Activated CD4-positive, alpha-beta T cell treated with anti-CD3 and anti-CD28 coated beads for 36 hours (primary cell): ENCODE measurements at regions not wholly inside any gene's neighbourhood (a gene's known extent, or its start where the extent isn't known, plus 50 kb on each side); places are given as distances from the start of the nearest gene placed in this dataset.

ENCODE experiments used
- ATAC-seq: fragments of 200-7000 bp; cut with Tn5 transposase; one replicate; pipeline ENCODE4 v1.10.0; 2021; ENCODE audit warnings: mild to moderate bottlenecking, moderate library complexity
- CTCF ChIA-PET: fragments of 350-600 bp; sonication (Branson Sonifier 250); formaldehyde crosslinking; loops from one replicate; lab custom pipeline; 2021; ENCODE audit warnings: antibody characterized with exemption; lab: Charles Lee
- POLR2A ChIA-PET: fragments of 350-600 bp; sonication (Branson Sonifier 250); formaldehyde crosslinking; loops from one replicate; lab custom pipeline; 2021; ENCODE audit warnings: antibody characterized with exemption, inconsistent platforms; lab: Charles Lee
- DNase-seq: peaks from one replicate; pipeline ENCODE4 v3.0.0-alpha.2; 2020
- H3K27ac Mint-ChIP-seq: one replicate; pipeline ENCODE4 v1.8.0; 2021; ENCODE audit warnings: mixed read lengths
- H3K27me3 Mint-ChIP-seq: one replicate; pipeline ENCODE4 v1.8.0; 2021; ENCODE audit warnings: mixed read lengths
- H3K36me3 Mint-ChIP-seq: one replicate; pipeline ENCODE4 v1.8.0; 2021; ENCODE audit warnings: low read depth, mixed read lengths
- H3K4me1 Mint-ChIP-seq: one replicate; pipeline ENCODE4 v1.8.0; 2021; ENCODE audit warnings: mixed read lengths
- H3K4me3 Mint-ChIP-seq: one replicate; pipeline ENCODE4 v1.8.0; 2021; ENCODE audit warnings: mild to moderate bottlenecking, moderate library complexity, mixed read lengths
- H3K9me3 Mint-ChIP-seq: one replicate; pipeline ENCODE4 v1.8.0; 2021; ENCODE audit warnings: low read depth, mixed read lengths
- intact Hi-C, 2 experiments: fragments of 100-400 bp; cut with DNase I in 1 of 2; cut with micrococcal nuclease in 1 of 2; formaldehyde crosslinking; loops; one replicate each; pipeline versions ENCODE4 v1.14.2 to v1.15.1; 2022 to 2024; cut with DNase I, micrococcal nuclease

- H3K27ac Mint-ChIP-seq, result no peak overlapping the region
- DNase-seq (no peak), ATAC-seq (no peak)
- no peaks in the 10 kb centered on the region for H3K4me1 Mint-ChIP-seq
- ChIA-PET CTCF (interaction anchor here (1.0 to 1.1 kb wide), 2 partner anchors 8 to 232 kb away, joined by 3 to 4 read pairs; no protein-coding TSS in a partner anchor), POLR2A (no interaction called here)
- no peaks in the 10 kb centered on the region for H3K36me3 Mint-ChIP-seq
- H3K4me3 Mint-ChIP-seq, result no peak overlapping the region
- intact Hi-C loops, result no loop called here
- H3K9me3 Mint-ChIP-seq, result no peaks in the 10 kb centered on the region
- peaks cover 35% of the 10 kb centered on the region for H3K27me3 Mint-ChIP-seq
These were observed 101.9 kb upstream of the CREB5 start for GRCh38 chr7:28310460-28310848.

GRCh38 chr7:28311670-28312069, 100.6 kb upstream of the CREB5 start:
- Mint-ChIP-seq H3K4me1 (peaks cover under 1% of the 10 kb centered on the region), H3K36me3 (no peaks in the 10 kb centered on the region), H3K27ac (no peak overlapping the region), H3K27me3 (peaks cover 40% of the 10 kb centered on the region), H3K9me3 (no peaks in the 10 kb centered on the region), H3K4me3 (no peak overlapping the region)
- ChIA-PET CTCF (interaction anchor here (0.8 kb wide), 1 partner anchor 103 kb away, joined by 3 read pairs; no protein-coding TSS in a partner anchor), POLR2A (no interaction called here)
- ATAC-seq, result no peak
- no peak for DNase-seq
- intact Hi-C loops, result no loop called here

- no peak for DNase-seq
- Mint-ChIP-seq H3K27ac (no peak overlapping the region), H3K27me3 (peaks cover 38% of the 10 kb centered on the region), H3K4me1 (peaks cover 4% of the 10 kb centered on the region), H3K9me3 (no peaks in the 10 kb centered on the region), H3K4me3 (no peak overlapping the region), H3K36me3 (no peaks in the 10 kb centered on the region)
- CTCF ChIA-PET, result interaction anchor here (0.5 to 1.9 kb wide), 3 partner anchors 16 to 24 kb away, joined by 3 to 5 read pairs (median 3); no protein-coding TSS in a partner anchor
- ATAC-seq, result no peak
- POLR2A ChIA-PET, result no interaction called here
- intact Hi-C loops, result no loop called here
These were observed 99.4 kb upstream of the CREB5 start for GRCh38 chr7:28312948-28313347.

- Mint-ChIP-seq H3K4me3 (no peak overlapping the region), H3K27me3 (peaks cover 36% of the 10 kb centered on the region), H3K4me1 (peaks cover 4% of the 10 kb centered on the region), H3K27ac (no peak overlapping the region), H3K36me3 (no peaks in the 10 kb centered on the region), H3K9me3 (no peaks in the 10 kb centered on the region)
- intact Hi-C loops, result no loop called here
- no peak for ATAC-seq
- ChIA-PET CTCF (interaction anchor here (1.3 kb wide), 1 partner anchor 13 kb away, joined by 4 read pairs; no protein-coding TSS in a partner anchor), POLR2A (no interaction called here)
- DNase-seq, result no peak
These were observed 97.5 kb upstream of the CREB5 start for GRCh38 chr7:28314841-28315240.

- Mint-ChIP-seq H3K27me3 (peaks cover 36% of the 10 kb centered on the region), H3K9me3 (no peaks in the 10 kb centered on the region), H3K4me1 (peaks cover 4% of the 10 kb centered on the region)
These were observed 96.5 kb upstream of the CREB5 start for GRCh38 chr7:28315565-28316410.

GRCh38 chr7:28316489-28316888, 95.8 kb upstream of the CREB5 start:
- ChIA-PET CTCF (interaction anchor here (0.6 to 1.2 kb wide), 3 partner anchors 129 to 488 kb away, joined by 3 read pairs; no protein-coding TSS in a partner anchor), POLR2A (interaction anchor here (0.7 kb wide), 1 partner anchor 11 kb away, joined by 4 read pairs; no protein-coding TSS in a partner anchor)
- intact Hi-C loops, result no loop called here
- Mint-ChIP-seq H3K4me3 (no peak overlapping the region), H3K36me3 (no peaks in the 10 kb centered on the region), H3K4me1 (peaks cover 4% of the 10 kb centered on the region), H3K9me3 (no peaks in the 10 kb centered on the region), H3K27ac (no peak overlapping the region), H3K27me3 (peaks cover 34% of the 10 kb centered on the region)
- peak; percentile 86 for ATAC-seq
- DNase-seq, result no peak

More at GRCh38 chr7:28315565-28316410, 96.5 kb upstream of the CREB5 start:
- Mint-ChIP-seq H3K36me3 (no peaks in the 10 kb centered on the region), H3K4me3 (no peak overlapping the region), H3K27ac (no peak overlapping the region)
- CTCF ChIA-PET, result interaction anchor here (0.7 to 1.2 kb wide), 2 partner anchors 128 to 254 kb away, joined by 3 read pairs; no protein-coding TSS in a partner anchor
- POLR2A ChIA-PET, result interaction anchor here (0.7 kb wide), 1 partner anchor 11 kb away, joined by 4 read pairs; no protein-coding TSS in a partner anchor
- DNase-seq (no peak), ATAC-seq (no peak)
- intact Hi-C loops, result no loop called here

GRCh38 chr7:28318101-28318762, 94.1 kb upstream of the CREB5 start:
- Mint-ChIP-seq H3K27ac (no peak overlapping the region), H3K4me3 (no peak overlapping the region), H3K9me3 (no peaks in the 10 kb centered on the region), H3K4me1 (peaks cover 4% of the 10 kb centered on the region), H3K27me3 (peaks cover 22% of the 10 kb centered on the region), H3K36me3 (no peaks in the 10 kb centered on the region)
- DNase-seq (no peak), ATAC-seq (peak; percentile 51)
- ChIA-PET POLR2A (no interaction called here), CTCF (interaction anchor here (1.2 kb wide), 1 partner anchor 8 kb away, joined by 3 read pairs; no protein-coding TSS in a partner anchor)
- intact Hi-C loops, result no loop called here

- Mint-ChIP-seq H3K27me3 (peaks cover 5% of the 10 kb centered on the region), H3K4me3 (no peak overlapping the region), H3K9me3 (no peaks in the 10 kb centered on the region), H3K4me1 (peaks cover 13% of the 10 kb centered on the region), H3K27ac (no peak overlapping the region), H3K36me3 (no peaks in the 10 kb centered on the region)
- intact Hi-C loops, result no loop called here
- ChIA-PET POLR2A (no interaction called here), CTCF (interaction anchor here (0.6 to 1.1 kb wide), 2 partner anchors 191 to 292 kb away, joined by 3 read pairs; no protein-coding TSS in a partner anchor)
- DNase-seq (no peak), ATAC-seq (no peak)
These were observed 88.5 kb upstream of the CREB5 start for GRCh38 chr7:28323833-28324232.

GRCh38 chr7:28328146-28328545, 84.2 kb upstream of the CREB5 start:
- Mint-ChIP-seq H3K27ac (no peak overlapping the region), H3K27me3 (peaks cover 4% of the 10 kb centered on the region), H3K9me3 (no peaks in the 10 kb centered on the region), H3K4me1 (peaks cover 36% of the 10 kb centered on the region), H3K36me3 (no peaks in the 10 kb centered on the region), H3K4me3 (no peak overlapping the region)
- POLR2A ChIA-PET, result no interaction called here
- intact Hi-C loops, result loop anchor here in 1 of 2 experiments (2.0 kb wide), 1 partner anchor 35 kb away; no protein-coding TSS in a partner anchor
- no peak for DNase-seq
- CTCF ChIA-PET, result no interaction called here
- peak; percentile 69 for ATAC-seq

GRCh38 chr7:28328822-28329660, 83.3 kb upstream of the CREB5 start:
- intact Hi-C loops, result loop anchor here in 1 of 2 experiments (2.0 kb wide), 1 partner anchor 36 kb away; no protein-coding TSS in a partner anchor
- Mint-ChIP-seq H3K27me3 (peaks cover 4% of the 10 kb centered on the region), H3K9me3 (no peaks in the 10 kb centered on the region), H3K27ac (peak overlapping the region; percentile 47), H3K36me3 (no peaks in the 10 kb centered on the region), H3K4me3 (no peak overlapping the region), H3K4me1 (peaks cover 36% of the 10 kb centered on the region)
- ChIA-PET POLR2A (no interaction called here), CTCF (interaction anchor here (0.6 to 0.8 kb wide), 4 partner anchors 18 to 1687 kb away, joined by 3 read pairs; partner anchors contain the start of gene EVX1)
- DNase-seq (no peak), ATAC-seq (peak; percentile 64)
